OCI-LY3 (cell line): ENCODE measurements at regions not wholly inside any gene's neighbourhood (a gene's known extent, or its start where the extent isn't known, plus 50 kb on each side); places are given as distances from the start of the nearest gene placed in this dataset.
"Not testable (repeated sequence)": the region's sequence is repeated elsewhere in the genome, so short reads cannot be mapped to it uniquely, and the experiment has no call there.

Source experiments
- EZH2phosphoT487 ChIP-seq: fragments of 200-600 bp; shearing (Covaris generic); IDR thresholded peaks from 2 replicates; pipeline ENCODE4 v1.6.1; 2018; ENCODE audit warnings: antibody characterized with exemption, mixed run types, low read depth
- TF ChIP-seq, protein P1 (sequence below): fragments of 200-600, 300-600 bp; sonication (generic); IDR thresholded peaks from 2 replicates; pipeline ENCODE4 v1.5.1; 2014; ENCODE audit warnings: antibody characterized with exemption, low read length, low read depth

DNA sequence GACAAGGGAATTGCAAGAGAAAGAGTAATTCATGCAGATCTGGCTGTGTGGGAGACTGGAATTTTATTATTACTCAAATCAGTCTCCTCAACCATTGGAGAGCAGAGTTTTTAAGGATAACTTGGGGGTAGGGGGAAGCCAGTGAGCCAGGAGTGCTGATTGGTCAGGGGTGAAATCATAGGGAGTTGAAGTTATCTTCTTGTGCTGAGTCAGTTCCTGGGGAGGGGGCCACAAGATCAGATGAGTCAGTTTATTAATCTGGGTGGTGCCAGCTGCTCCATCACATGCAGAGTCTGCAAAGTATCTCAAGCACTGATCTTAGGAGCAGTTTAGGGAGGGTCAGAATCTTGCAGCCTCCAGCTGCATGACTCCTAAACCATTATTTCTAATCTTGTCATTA is 191.8 kb upstream of the IGF1 start:
- TF ChIP-seq, protein P1, sequence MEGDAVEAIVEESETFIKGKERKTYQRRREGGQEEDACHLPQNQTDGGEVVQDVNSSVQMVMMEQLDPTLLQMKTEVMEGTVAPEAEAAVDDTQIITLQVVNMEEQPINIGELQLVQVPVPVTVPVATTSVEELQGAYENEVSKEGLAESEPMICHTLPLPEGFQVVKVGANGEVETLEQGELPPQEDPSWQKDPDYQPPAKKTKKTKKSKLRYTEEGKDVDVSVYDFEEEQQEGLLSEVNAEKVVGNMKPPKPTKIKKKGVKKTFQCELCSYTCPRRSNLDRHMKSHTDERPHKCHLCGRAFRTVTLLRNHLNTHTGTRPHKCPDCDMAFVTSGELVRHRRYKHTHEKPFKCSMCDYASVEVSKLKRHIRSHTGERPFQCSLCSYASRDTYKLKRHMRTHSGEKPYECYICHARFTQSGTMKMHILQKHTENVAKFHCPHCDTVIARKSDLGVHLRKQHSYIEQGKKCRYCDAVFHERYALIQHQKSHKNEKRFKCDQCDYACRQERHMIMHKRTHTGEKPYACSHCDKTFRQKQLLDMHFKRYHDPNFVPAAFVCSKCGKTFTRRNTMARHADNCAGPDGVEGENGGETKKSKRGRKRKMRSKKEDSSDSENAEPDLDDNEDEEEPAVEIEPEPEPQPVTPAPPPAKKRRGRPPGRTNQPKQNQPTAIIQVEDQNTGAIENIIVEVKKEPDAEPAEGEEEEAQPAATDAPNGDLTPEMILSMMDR, result not testable (repeated sequence)
- TF ChIP-seq EZH2phosphoT487, result not testable (repeated sequence)
